ENCODE measurements at regions not wholly inside any gene's neighbourhood (a gene's known extent, or its start where the extent isn't known, plus 50 kb on each side); places are given as distances from the start of the nearest gene placed in this dataset.
A peak's percentile ranks its signal among the peaks of the same experiment; 100 is the strongest.

DNA sequence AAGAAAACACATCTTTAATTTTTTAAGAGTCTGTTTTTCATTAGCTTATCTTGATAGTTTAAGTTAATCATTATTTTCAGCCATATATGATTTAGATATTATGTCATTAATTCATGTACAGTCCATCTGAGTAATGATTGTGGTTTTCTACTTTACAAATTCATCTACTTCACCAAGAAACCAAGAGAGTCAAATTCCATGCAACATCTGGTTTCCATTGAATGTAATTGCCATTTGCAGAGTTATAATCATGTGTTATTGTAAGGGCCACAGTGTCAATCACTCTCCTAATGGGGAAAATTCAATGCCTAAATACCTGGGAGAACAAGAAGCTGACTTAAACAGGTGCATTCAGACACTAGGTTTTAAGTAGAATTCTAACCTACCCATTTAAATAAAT lies 217.2 kb upstream of the OSR1 start:
- ChIA-PET POLR2A (ENCODE audit: unreplicated experiment) (no interaction called here), CTCF (no interaction called here)
- Histone ChIP-seq H3K9me2 (ENCODE audit: insufficient read depth) (no peaks in the 10 kb centered on the region), H3K27ac (peak overlapping the region; percentile 78), H2AFZ (no peak overlapping the region), H3K4me2 (peak overlapping the region; percentile 47), H3K4me3 (no peak overlapping the region), H3K4me1 (replicated peaks; ENCODE audit: insufficient read depth) (peaks cover 46% of the 10 kb centered on the region), H3K36me3 (ENCODE audit: low read depth) (no peaks in the 10 kb centered on the region), H4K20me1 (ENCODE audit: insufficient read depth) (no peaks in the 10 kb centered on the region), H3K27me3 (ENCODE audit: insufficient read depth, low read depth) (no peaks in the 10 kb centered on the region), H3K79me2 (ENCODE audit: low read depth) (no peaks in the 10 kb centered on the region), H3F3A (ENCODE audit: insufficient read depth, low read depth) (peaks cover 32% of the 10 kb centered on the region), H3K9me3 (ENCODE audit: insufficient read depth, low read depth) (no peaks in the 10 kb centered on the region)
- no peak for TF ChIP-seq EZH2 (IDR thresholded peaks at IDR 0.05; ENCODE audit: low read depth)
- TF ChIP-seq, protein P1, sequence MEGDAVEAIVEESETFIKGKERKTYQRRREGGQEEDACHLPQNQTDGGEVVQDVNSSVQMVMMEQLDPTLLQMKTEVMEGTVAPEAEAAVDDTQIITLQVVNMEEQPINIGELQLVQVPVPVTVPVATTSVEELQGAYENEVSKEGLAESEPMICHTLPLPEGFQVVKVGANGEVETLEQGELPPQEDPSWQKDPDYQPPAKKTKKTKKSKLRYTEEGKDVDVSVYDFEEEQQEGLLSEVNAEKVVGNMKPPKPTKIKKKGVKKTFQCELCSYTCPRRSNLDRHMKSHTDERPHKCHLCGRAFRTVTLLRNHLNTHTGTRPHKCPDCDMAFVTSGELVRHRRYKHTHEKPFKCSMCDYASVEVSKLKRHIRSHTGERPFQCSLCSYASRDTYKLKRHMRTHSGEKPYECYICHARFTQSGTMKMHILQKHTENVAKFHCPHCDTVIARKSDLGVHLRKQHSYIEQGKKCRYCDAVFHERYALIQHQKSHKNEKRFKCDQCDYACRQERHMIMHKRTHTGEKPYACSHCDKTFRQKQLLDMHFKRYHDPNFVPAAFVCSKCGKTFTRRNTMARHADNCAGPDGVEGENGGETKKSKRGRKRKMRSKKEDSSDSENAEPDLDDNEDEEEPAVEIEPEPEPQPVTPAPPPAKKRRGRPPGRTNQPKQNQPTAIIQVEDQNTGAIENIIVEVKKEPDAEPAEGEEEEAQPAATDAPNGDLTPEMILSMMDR (conservative IDR thresholded peaks at IDR 0.05): no peak
- intact Hi-C loops (cut with micrococcal nuclease; ENCODE audit: unreplicated experiment): no loop called here
- no TSS peak for BruUV-seq (replicated peaks)
- no peak for DNase-seq

DNA sequence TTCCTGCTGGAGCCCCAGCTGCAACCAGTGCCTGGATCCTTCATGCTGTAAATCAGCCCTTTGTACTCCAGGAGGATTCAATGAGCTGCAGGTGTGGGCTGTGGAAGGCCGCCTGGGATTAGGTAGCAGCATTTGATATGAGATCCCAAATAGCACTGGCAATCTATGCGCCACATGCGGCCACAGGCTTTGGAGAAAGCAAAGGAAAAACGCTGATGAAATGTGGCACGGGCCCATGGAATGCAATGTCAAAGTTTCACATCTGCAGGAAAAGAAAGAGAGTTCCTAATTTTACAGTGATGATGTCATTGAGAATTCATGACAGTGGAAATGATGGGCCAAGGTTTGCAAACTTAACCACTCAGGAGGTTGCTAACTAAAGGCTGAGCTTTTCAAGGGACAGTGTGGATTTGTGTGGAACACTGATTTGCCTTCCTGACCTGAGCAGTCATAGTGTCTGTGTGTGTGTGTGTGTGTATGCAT lies 216.4 kb upstream of the OSR1 start:
- CTCF ChIA-PET: no interaction called here
- TF ChIP-seq EZH2 (IDR thresholded peaks at IDR 0.05; ENCODE audit: low read depth): no peak
- TF ChIP-seq, protein P1 (conservative IDR thresholded peaks at IDR 0.05): no peak
- Histone ChIP-seq H3K4me2 (no peak overlapping the region), H3K4me1 (replicated peaks; ENCODE audit: insufficient read depth) (peaks cover 52% of the 10 kb centered on the region), H3K36me3 (ENCODE audit: low read depth) (no peaks in the 10 kb centered on the region), H3K27me3 (ENCODE audit: insufficient read depth, low read depth) (no peaks in the 10 kb centered on the region), H3K79me2 (ENCODE audit: low read depth) (no peaks in the 10 kb centered on the region), H3K9me3 (ENCODE audit: insufficient read depth, low read depth) (no peaks in the 10 kb centered on the region; the same call in 1 of the 2 replicates), H3K27ac (no peak overlapping the region), H4K20me1 (ENCODE audit: insufficient read depth) (no peaks in the 10 kb centered on the region), H2AFZ (no peak overlapping the region), H3K4me3 (no peak overlapping the region), H3K9me2 (ENCODE audit: insufficient read depth) (no peaks in the 10 kb centered on the region), H3F3A (ENCODE audit: insufficient read depth, low read depth) (peaks cover 40% of the 10 kb centered on the region)
- POLR2A ChIA-PET (ENCODE audit: unreplicated experiment): no interaction called here
- no peak for DNase-seq
- intact Hi-C loops (cut with micrococcal nuclease; ENCODE audit: unreplicated experiment): no loop called here
- no TSS peak for BruUV-seq (replicated peaks)

DNA sequence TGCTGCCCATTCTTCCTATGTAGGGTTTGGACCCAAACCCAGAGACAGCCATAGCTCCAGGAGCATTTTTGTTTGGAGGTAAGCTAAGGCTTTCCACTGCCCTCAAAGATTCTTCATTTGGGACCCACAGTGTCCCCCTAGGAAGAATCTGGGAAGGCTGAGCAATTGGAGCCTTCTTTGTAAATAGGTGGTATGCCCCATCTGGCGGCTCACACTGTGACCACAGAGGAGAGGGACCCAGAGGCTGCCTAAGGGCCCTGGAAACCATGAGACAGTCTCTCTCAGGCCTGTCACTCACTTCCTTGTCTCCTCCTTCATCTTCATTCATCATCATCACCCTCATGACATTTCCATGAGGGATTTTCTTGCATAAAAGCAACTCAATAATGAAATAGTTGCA lies 215.4 kb upstream of the OSR1 start:
- H2AFZ ChIP-seq: no peak overlapping the region
- H3K4me1 ChIP-seq (replicated peaks; ENCODE audit: insufficient read depth): peaks cover 61% of the 10 kb centered on the region
- H3K4me3 ChIP-seq: no peak overlapping the region
- H3K9me3 ChIP-seq (ENCODE audit: insufficient read depth, low read depth): no peaks in the 10 kb centered on the region; the same call in 1 of the 2 replicates
- H3K4me2 ChIP-seq: no peak overlapping the region
- no peaks in the 10 kb centered on the region for H4K20me1 ChIP-seq (ENCODE audit: insufficient read depth)
- H3F3A ChIP-seq (ENCODE audit: insufficient read depth, low read depth): peaks cover 49% of the 10 kb centered on the region
- no peaks in the 10 kb centered on the region for H3K79me2 ChIP-seq (ENCODE audit: low read depth)
- no peak overlapping the region for H3K27ac ChIP-seq
- H3K9me2 ChIP-seq (ENCODE audit: insufficient read depth): no peaks in the 10 kb centered on the region
- BruUV-seq (replicated peaks): no TSS peak
- TF ChIP-seq, protein P1 (conservative IDR thresholded peaks at IDR 0.05): no peak
- TF ChIP-seq EZH2 (IDR thresholded peaks at IDR 0.05; ENCODE audit: low read depth): no peak
- H3K36me3 ChIP-seq (ENCODE audit: low read depth): 0 out of 2 replicates have a peak, but pooled peaks cover 1% of the 10 kb centered on the region
- no peaks in the 10 kb centered on the region for H3K27me3 ChIP-seq (ENCODE audit: insufficient read depth, low read depth)
- ChIA-PET CTCF (no interaction called here), POLR2A (ENCODE audit: unreplicated experiment) (no interaction called here)
- no peak for DNase-seq
- intact Hi-C loops (cut with micrococcal nuclease; ENCODE audit: unreplicated experiment): no loop called here
